Activated CD8-positive, alpha-beta memory T cell treated with anti-CD3 and anti-CD28 coated beads for 4 hours (primary cell): ENCODE measurements at regions not wholly inside any gene's neighbourhood (a gene's known extent, or its start where the extent isn't known, plus 50 kb on each side); places are given as distances from the start of the nearest gene placed in this dataset.
"Not testable (repeated sequence)": the region's sequence is repeated elsewhere in the genome, so short reads cannot be mapped to it uniquely, and the experiment has no call there.

Experiments used
- DNase-seq, 2 donors: peaks; one replicate each; pipeline ENCODE4 v3.0.0-alpha.2; 2020; ENCODE audit warnings: low read depth in 2 of 2

- no peak for DNase-seq
Measured at GRCh38 chr6:169144356-169144755, 109.3 kb downstream of the THBS2 start.

GRCh38 chr6:169142538-169142844 lies 111.2 kb downstream of the THBS2 start:
- no peak for DNase-seq

GRCh38 chr6:169141671-169142537 lies 111.7 kb downstream of the THBS2 start:
- DNase-seq = no peak

- DNase-seq = no peak
Measured at GRCh38 chr6:169140986-169141495, 112.6 kb downstream of the THBS2 start.

GRCh38 chr6:169139179-169139971 lies 114.3 kb downstream of the THBS2 start:
- no peak for DNase-seq

GRCh38 chr6:169132352-169132940 lies 121.2 kb downstream of the THBS2 start:
- DNase-seq = no peak

GRCh38 chr6:169131390-169131789 lies 122.3 kb downstream of the THBS2 start:
- no peak for DNase-seq

GRCh38 chr6:169130113-169130512 lies 123.5 kb downstream of the THBS2 start:
- DNase-seq = no peak

- no peak for DNase-seq
Measured at GRCh38 chr6:169121013-169121412, 132.6 kb downstream of the THBS2 start.

GRCh38 chr6:169119669-169120068 lies 134.0 kb downstream of the THBS2 start:
- DNase-seq = no peak

- no peak for DNase-seq
Measured at GRCh38 chr6:169118346-169118830, 135.3 kb downstream of the THBS2 start.

GRCh38 chr6:169117663-169118062 lies 136.0 kb downstream of the THBS2 start:
- no peak for DNase-seq

- DNase-seq = no peak
Measured at GRCh38 chr6:169115632-169116031, 138.0 kb downstream of the THBS2 start.

GRCh38 chr6:169114632-169115031 lies 139.0 kb downstream of the THBS2 start:
- DNase-seq = not testable (repeated sequence)

- no peak for DNase-seq
Measured at GRCh38 chr6:169112483-169113320, 140.9 kb downstream of the THBS2 start.

- DNase-seq = no peak
Measured at GRCh38 chr6:169111203-169111602, 142.4 kb downstream of the THBS2 start.

GRCh38 chr6:169109411-169110220 lies 144.0 kb downstream of the THBS2 start:
- no peak for DNase-seq

- no peak for DNase-seq
Measured at GRCh38 chr6:169108753-169109152, 144.9 kb downstream of the THBS2 start.

- DNase-seq = no peak
Measured at GRCh38 chr6:169106176-169106575, 147.5 kb downstream of the THBS2 start.

GRCh38 chr6:169101981-169102380 lies 151.7 kb downstream of the THBS2 start:
- DNase-seq = no peak
